ENCODE measurements at regions not wholly inside any gene's neighbourhood (a gene's known extent, or its start where the extent isn't known, plus 50 kb on each side); places are given as distances from the start of the nearest gene placed in this dataset.

- TF ChIP-seq, protein P1, sequence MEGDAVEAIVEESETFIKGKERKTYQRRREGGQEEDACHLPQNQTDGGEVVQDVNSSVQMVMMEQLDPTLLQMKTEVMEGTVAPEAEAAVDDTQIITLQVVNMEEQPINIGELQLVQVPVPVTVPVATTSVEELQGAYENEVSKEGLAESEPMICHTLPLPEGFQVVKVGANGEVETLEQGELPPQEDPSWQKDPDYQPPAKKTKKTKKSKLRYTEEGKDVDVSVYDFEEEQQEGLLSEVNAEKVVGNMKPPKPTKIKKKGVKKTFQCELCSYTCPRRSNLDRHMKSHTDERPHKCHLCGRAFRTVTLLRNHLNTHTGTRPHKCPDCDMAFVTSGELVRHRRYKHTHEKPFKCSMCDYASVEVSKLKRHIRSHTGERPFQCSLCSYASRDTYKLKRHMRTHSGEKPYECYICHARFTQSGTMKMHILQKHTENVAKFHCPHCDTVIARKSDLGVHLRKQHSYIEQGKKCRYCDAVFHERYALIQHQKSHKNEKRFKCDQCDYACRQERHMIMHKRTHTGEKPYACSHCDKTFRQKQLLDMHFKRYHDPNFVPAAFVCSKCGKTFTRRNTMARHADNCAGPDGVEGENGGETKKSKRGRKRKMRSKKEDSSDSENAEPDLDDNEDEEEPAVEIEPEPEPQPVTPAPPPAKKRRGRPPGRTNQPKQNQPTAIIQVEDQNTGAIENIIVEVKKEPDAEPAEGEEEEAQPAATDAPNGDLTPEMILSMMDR (IDR thresholded peaks at IDR 0.05; ENCODE audit: low read depth, low read length, missing input control): no peak
- TF ChIP-seq GABPA (IDR thresholded peaks at IDR 0.05 in 1 of 2, conservative IDR thresholded peaks at IDR 0.05 in 1 of 2): no peak
- no peak for TF ChIP-seq TAF1 (conservative IDR thresholded peaks at IDR 0.05)
- TF ChIP-seq YY1 (IDR thresholded peaks at IDR 0.05): no peak
- TF ChIP-seq MAX (IDR thresholded peaks at IDR 0.05): no peak
- TF ChIP-seq EGR1 (IDR thresholded peaks at IDR 0.05; ENCODE audit: low read depth in 2 of 2): no peak
- TF ChIP-seq, protein P2, sequence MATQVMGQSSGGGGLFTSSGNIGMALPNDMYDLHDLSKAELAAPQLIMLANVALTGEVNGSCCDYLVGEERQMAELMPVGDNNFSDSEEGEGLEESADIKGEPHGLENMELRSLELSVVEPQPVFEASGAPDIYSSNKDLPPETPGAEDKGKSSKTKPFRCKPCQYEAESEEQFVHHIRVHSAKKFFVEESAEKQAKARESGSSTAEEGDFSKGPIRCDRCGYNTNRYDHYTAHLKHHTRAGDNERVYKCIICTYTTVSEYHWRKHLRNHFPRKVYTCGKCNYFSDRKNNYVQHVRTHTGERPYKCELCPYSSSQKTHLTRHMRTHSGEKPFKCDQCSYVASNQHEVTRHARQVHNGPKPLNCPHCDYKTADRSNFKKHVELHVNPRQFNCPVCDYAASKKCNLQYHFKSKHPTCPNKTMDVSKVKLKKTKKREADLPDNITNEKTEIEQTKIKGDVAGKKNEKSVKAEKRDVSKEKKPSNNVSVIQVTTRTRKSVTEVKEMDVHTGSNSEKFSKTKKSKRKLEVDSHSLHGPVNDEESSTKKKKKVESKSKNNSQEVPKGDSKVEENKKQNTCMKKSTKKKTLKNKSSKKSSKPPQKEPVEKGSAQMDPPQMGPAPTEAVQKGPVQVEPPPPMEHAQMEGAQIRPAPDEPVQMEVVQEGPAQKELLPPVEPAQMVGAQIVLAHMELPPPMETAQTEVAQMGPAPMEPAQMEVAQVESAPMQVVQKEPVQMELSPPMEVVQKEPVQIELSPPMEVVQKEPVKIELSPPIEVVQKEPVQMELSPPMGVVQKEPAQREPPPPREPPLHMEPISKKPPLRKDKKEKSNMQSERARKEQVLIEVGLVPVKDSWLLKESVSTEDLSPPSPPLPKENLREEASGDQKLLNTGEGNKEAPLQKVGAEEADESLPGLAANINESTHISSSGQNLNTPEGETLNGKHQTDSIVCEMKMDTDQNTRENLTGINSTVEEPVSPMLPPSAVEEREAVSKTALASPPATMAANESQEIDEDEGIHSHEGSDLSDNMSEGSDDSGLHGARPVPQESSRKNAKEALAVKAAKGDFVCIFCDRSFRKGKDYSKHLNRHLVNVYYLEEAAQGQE (IDR thresholded peaks at IDR 0.05): no peak
- TF ChIP-seq HNF4G (IDR thresholded peaks at IDR 0.05): no peak
- no peak for TF ChIP-seq RAD21 (IDR thresholded peaks at IDR 0.05)
- TF ChIP-seq ATF3 (IDR thresholded peaks at IDR 0.05): no peak
- no peak for TF ChIP-seq ZBTB33 (IDR thresholded peaks at IDR 0.05)
Measured at GRCh38 chr3:107062310-107062709, 314.9 kb upstream of the CCDC54 start.

Data from liver (tissue), 3 donors.